ENCODE measurements at regions not wholly inside any gene's neighbourhood (a gene's known extent, or its start where the extent isn't known, plus 50 kb on each side); places are given as distances from the start of the nearest gene placed in this dataset.

DNA sequence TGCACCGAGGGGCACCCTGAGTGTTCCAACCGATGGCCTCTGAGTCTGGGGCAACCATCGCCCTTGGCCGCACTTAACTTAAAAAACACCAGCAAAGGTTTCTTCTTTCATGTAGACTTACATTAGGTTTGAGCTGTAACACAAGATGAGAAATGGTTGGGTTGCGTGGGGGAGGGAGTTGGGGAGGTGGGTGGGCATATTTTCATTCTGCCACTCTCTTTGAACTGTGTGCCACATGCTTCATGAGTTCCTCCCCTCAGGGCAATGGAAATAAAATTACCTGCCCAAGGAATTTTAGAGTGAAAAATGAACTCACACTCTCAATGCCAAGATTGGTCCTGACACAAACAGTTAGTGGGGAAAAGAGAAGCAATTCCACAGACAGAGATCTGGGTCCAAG is 430.1 kb upstream of the USP24 start:
- TF ChIP-seq, protein P1, sequence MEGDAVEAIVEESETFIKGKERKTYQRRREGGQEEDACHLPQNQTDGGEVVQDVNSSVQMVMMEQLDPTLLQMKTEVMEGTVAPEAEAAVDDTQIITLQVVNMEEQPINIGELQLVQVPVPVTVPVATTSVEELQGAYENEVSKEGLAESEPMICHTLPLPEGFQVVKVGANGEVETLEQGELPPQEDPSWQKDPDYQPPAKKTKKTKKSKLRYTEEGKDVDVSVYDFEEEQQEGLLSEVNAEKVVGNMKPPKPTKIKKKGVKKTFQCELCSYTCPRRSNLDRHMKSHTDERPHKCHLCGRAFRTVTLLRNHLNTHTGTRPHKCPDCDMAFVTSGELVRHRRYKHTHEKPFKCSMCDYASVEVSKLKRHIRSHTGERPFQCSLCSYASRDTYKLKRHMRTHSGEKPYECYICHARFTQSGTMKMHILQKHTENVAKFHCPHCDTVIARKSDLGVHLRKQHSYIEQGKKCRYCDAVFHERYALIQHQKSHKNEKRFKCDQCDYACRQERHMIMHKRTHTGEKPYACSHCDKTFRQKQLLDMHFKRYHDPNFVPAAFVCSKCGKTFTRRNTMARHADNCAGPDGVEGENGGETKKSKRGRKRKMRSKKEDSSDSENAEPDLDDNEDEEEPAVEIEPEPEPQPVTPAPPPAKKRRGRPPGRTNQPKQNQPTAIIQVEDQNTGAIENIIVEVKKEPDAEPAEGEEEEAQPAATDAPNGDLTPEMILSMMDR (conservative IDR thresholded peaks at IDR 0.05; ENCODE audit: low read length) = no peak
- TF ChIP-seq EZH2phosphoT487 (IDR thresholded peaks at IDR 0.05; ENCODE audit: borderline replicate concordance, low read depth, low read length) = no peak
